SK-N-MC (cell line): ENCODE measurements at regions not wholly inside any gene's neighbourhood (a gene's known extent, or its start where the extent isn't known, plus 50 kb on each side); places are given as distances from the start of the nearest gene placed in this dataset.

Source experiments
- DNase-seq: peaks from one replicate; pipeline ENCODE4 v3.0.0-alpha.2; 2011; ENCODE audit warnings: low read depth, low spot score
- H3K27ac ChIP-seq: fragments of 200-600 bp; sonication (generic); 2 replicates; pipeline ENCODE4 v1.5.1; 2016; ENCODE audit warnings: mixed run types
- H3K36me3 ChIP-seq: fragments of 200-600 bp; sonication (generic); 2 replicates; pipeline ENCODE4 v1.6.1; 2017; ENCODE audit warnings: antibody characterized with exemption, low read length, mixed read lengths; ENCODE audit not compliant: insufficient read depth
- H3K4me3 ChIP-seq: fragments of 200-600 bp; sonication (generic); 2 replicates; pipeline ENCODE4 v1.5.1; 2016
- H3K9ac ChIP-seq: fragments of 200-600 bp; sonication (generic); 2 replicates; pipeline ENCODE4 v1.8.0; 2017; ENCODE audit warnings: mixed run types, mixed read lengths; ENCODE audit not compliant: insufficient read length
- H3K9me3 ChIP-seq: fragments of 200-600 bp; sonication (generic); 2 replicates; pipeline ENCODE4 v1.6.1; 2017; ENCODE audit warnings: low read depth, mild to moderate bottlenecking, antibody characterized with exemption, low read length, moderate library complexity, mixed read lengths
- EZH2 ChIP-seq: fragments of 200-600 bp; sonication (generic); IDR thresholded peaks from one replicate; pipeline ENCODE4 v1.6.1; 2017; ENCODE audit warnings: antibody characterized with exemption
- FOXP2 ChIP-seq: optimal IDR thresholded peaks from 2 replicates; pipeline ENCODE3; 2011; ENCODE audit warnings: mild to moderate bottlenecking, moderate library complexity; ENCODE audit not compliant: insufficient read depth; ENCODE audit errors: extremely low read length, control extremely low read depth
- POLR2AphosphoS5 ChIP-seq: IDR thresholded peaks from 2 replicates; pipeline ENCODE4 v1.6.1; 2012; ENCODE audit warnings: mild to moderate bottlenecking, low read depth, low read length, borderline replicate concordance

DNA sequence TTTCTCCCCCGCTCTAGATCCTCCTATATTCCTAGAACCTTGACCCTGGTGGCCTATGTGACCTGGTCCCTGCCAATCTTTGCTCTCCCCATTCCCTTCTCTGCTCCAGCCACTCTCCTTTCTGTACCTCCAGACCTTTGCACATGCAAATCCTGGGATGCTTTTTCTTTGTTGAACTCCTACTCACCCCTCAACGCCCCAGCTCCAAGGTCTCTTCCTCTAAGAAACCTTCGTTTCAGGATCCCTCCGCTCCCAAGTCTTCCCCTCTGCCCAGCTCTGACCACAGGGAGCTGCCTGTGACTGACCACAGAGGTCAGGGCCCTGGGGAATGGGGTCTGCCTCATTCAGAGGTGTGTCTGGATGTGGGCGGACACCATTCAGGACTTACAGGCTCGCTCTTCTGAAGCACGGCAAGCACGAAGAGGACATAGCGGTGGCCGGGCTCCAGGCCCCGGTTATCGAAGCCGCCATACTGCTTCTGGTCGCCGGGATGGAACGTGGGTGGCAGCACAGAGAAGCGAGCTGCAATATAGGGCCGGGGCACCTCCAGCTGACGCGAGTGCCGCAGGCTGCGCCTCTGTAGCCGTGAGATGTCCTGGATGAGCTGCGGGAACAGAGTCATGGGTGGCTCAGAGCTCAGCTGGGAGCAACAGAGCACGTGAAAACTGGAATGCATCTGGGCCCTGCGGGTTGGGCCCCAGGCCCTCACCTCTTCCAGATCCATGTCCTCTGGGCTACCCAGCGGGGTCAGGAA, 120.9 kb downstream of the PTPRS start:
- DNase-seq, result no peak
- H3K36me3 ChIP-seq, result peaks cover 74% of the 10 kb centered on the region
- H3K27ac ChIP-seq, result no peak overlapping the region
- no peak for TF ChIP-seq POLR2AphosphoS5
- no peak for TF ChIP-seq EZH2
- TF ChIP-seq FOXP2, result no peak
- H3K9me3 ChIP-seq, result no peaks in the 10 kb centered on the region
- H3K4me3 ChIP-seq, result no peak overlapping the region
- H3K9ac ChIP-seq, result no peak overlapping the region

- no peak for TF ChIP-seq FOXP2
- no peak for TF ChIP-seq POLR2AphosphoS5
- no peak for TF ChIP-seq EZH2
- Histone ChIP-seq H3K4me3 (no peak overlapping the region), H3K9me3 (no peaks in the 10 kb centered on the region), H3K27ac (no peak overlapping the region), H3K36me3 (peaks cover 81% of the 10 kb centered on the region), H3K9ac (no peak overlapping the region)
- DNase-seq, result no peak
Observed at GRCh38 chr19:5218963-5219530, 121.6 kb downstream of the PTPRS start.

DNA sequence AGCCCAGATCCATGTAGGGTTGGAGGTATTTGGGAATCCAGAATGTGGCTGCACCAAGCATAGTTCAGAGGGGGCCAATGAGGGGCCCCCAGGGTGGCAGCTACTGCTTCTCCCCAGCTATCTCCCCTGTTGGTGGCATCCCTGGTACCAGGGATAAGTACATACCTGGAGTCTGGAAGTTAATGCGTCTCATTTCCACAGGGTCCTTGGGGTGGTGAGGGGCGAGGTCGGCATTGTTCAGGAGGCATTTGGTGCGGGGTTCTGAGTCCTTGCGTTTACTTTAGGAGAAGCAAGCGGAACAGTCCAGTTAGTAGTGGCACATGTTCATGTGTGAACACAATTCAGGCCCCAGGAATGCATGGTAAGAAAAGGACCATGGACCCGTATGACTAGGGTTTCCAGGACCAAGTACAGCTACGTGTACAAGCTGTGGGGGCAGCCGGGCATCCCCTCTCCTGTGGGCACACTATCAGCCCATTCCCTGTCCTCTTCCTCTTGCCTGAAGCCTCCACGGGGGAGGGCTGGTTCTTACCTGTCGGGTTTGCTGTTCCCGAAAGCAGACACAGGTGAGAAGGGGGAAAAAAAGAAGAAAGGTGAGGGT, 122.3 kb downstream of the PTPRS start:
- TF ChIP-seq EZH2 (no peak), FOXP2 (no peak), POLR2AphosphoS5 (no peak)
- Histone ChIP-seq H3K9me3 (no peaks in the 10 kb centered on the region), H3K27ac (no peak overlapping the region), H3K9ac (no peak overlapping the region), H3K4me3 (no peak overlapping the region), H3K36me3 (peaks cover 88% of the 10 kb centered on the region)
- no peak for DNase-seq

- Histone ChIP-seq H3K27ac (no peak overlapping the region), H3K9ac (no peak overlapping the region), H3K36me3 (peaks cover 98% of the 10 kb centered on the region), H3K4me3 (no peak overlapping the region), H3K9me3 (no peaks in the 10 kb centered on the region)
- DNase-seq, result no peak
- no peak for TF ChIP-seq EZH2
- TF ChIP-seq FOXP2, result no peak
- no peak for TF ChIP-seq POLR2AphosphoS5
Observed at GRCh38 chr19:5217171-5217570, 123.4 kb downstream of the PTPRS start.

GRCh38 chr19:5216141-5216847, 124.3 kb downstream of the PTPRS start:
- no peak overlapping the region for H3K4me3 ChIP-seq
- H3K36me3 ChIP-seq, result peaks cover 99% of the 10 kb centered on the region
- H3K9ac ChIP-seq, result no peak overlapping the region

DNA sequence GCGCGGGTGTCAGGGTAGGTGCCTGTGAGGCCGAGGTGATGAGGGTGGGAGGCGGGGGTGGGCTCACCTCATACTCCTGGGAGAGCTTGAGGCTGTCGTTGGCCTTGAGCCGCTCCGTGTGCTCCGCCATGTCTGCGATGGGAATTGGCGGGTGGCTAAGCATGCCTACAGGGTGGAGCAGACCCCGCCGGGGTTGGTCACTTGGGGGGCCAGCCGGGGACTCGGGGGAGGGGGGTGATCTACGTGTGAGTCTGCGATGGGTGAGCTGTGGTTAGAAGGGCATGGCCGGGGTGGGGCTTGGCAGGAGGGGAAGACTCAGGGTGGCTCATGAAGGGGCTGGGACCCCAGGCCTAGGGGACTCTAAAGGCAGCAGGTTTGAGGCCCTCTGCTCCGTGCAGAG, 125.2 kb downstream of the PTPRS start:
- H3K36me3 ChIP-seq, result peaks cover 99% of the 10 kb centered on the region
- DNase-seq, result no peak
- H3K9ac ChIP-seq, result no peak overlapping the region
- no peak overlapping the region for H3K27ac ChIP-seq
- H3K9me3 ChIP-seq, result no peaks in the 10 kb centered on the region
- TF ChIP-seq FOXP2 (no peak), POLR2AphosphoS5 (no peak)
- H3K4me3 ChIP-seq, result no peak overlapping the region

More at GRCh38 chr19:5216141-5216847, 124.3 kb downstream of the PTPRS start:
- DNase-seq, result no peak
- Histone ChIP-seq H3K27ac (no peak overlapping the region), H3K9me3 (no peaks in the 10 kb centered on the region)
- TF ChIP-seq EZH2 (no peak), FOXP2 (no peak), POLR2AphosphoS5 (no peak)

GRCh38 chr19:5214902-5215301, 125.7 kb downstream of the PTPRS start:
- Histone ChIP-seq H3K4me3 (no peak overlapping the region), H3K36me3 (peaks cover 99% of the 10 kb centered on the region), H3K27ac (no peak overlapping the region), H3K9me3 (no peaks in the 10 kb centered on the region), H3K9ac (no peak overlapping the region)
- no peak for DNase-seq
- TF ChIP-seq FOXP2 (no peak), POLR2AphosphoS5 (no peak), EZH2 (no peak)

GRCh38 chr19:5214371-5214770, 126.2 kb downstream of the PTPRS start:
- H3K9me3 ChIP-seq, result no peaks in the 10 kb centered on the region
- H3K9ac ChIP-seq, result no peak overlapping the region
- H3K36me3 ChIP-seq, result peaks cover 99% of the 10 kb centered on the region
- TF ChIP-seq POLR2AphosphoS5 (no peak), FOXP2 (no peak), EZH2 (no peak)
- DNase-seq, result no peak
- no peak overlapping the region for H3K27ac ChIP-seq
- H3K4me3 ChIP-seq, result no peak overlapping the region

GRCh38 chr19:5213667-5214066, 126.9 kb downstream of the PTPRS start:
- TF ChIP-seq FOXP2, result no peak
- TF ChIP-seq EZH2, result no peak
- TF ChIP-seq POLR2AphosphoS5, result no peak
- H3K36me3 ChIP-seq, result peaks cover 99% of the 10 kb centered on the region

More at GRCh38 chr19:5213667-5214066, 126.9 kb downstream of the PTPRS start:
- Histone ChIP-seq H3K27ac (no peak overlapping the region), H3K4me3 (no peak overlapping the region), H3K9ac (no peak overlapping the region), H3K9me3 (no peaks in the 10 kb centered on the region)
- no peak for DNase-seq
